GM12878 (cell line): ENCODE measurements at regions not wholly inside any gene's neighbourhood (a gene's known extent, or its start where the extent isn't known, plus 50 kb on each side); places are given as distances from the start of the nearest gene placed in this dataset.
A peak's percentile ranks its signal among the peaks of the same experiment; 100 is the strongest.

Source experiments
- ASH2L ChIP-seq: fragments of 300-600, 200-600 bp; sonication (generic); IDR thresholded peaks from 2 replicates; pipeline ENCODE4 v1.6.1; 2017; ENCODE audit warnings: low read depth, mild to moderate bottlenecking, borderline replicate concordance
- BRCA1 ChIP-seq: IDR thresholded peaks from 2 replicates; pipeline ENCODE4 v1.6.1; 2011; ENCODE audit warnings: low read depth, low read length, improper control_type of control experiment
- CEBPB ChIP-seq, 2 experiments: fragments of 150-350 bp in 1 of 2; IDR thresholded peaks; 2 replicates each; pipeline ENCODE4 v1.6.1; 2012 to 2014; ENCODE audit warnings: low read depth in 2 of 2, low read length in 2 of 2, borderline replicate concordance in 1 of 2, inconsistent platforms in 1 of 2
- CHD2 ChIP-seq: IDR thresholded peaks from 2 replicates; pipeline ENCODE4 v1.6.1; 2011; ENCODE audit warnings: low read depth, low read length, improper control_type of control experiment, borderline replicate concordance
- CHD4 ChIP-seq: fragments of 200-600 bp; sonication (generic); IDR thresholded peaks from 2 replicates; pipeline ENCODE4 v1.6.1; 2016; ENCODE audit warnings: mild to moderate bottlenecking
- ETV6 ChIP-seq, 2 experiments: fragments of 450-650 bp in 1 of 2; IDR thresholded peaks in 1 of 2; conservative IDR thresholded peaks in 1 of 2; 2 replicates each; pipeline ENCODE4 v1.6.1; 2014; ENCODE audit warnings: antibody characterized with exemption in 1 of 2, borderline replicate concordance in 1 of 2, low read depth in 1 of 2, mild to moderate bottlenecking in 1 of 2, moderate library complexity in 1 of 2
- FOXK2 ChIP-seq: fragments of 450-650 bp; IDR thresholded peaks from 2 replicates; pipeline ENCODE4 v1.6.1; 2017; ENCODE audit warnings: mild to moderate bottlenecking, moderate library complexity
- JUND ChIP-seq: IDR thresholded peaks from 2 replicates; pipeline ENCODE4 v1.6.1; 2012; ENCODE audit warnings: low read depth, mild to moderate bottlenecking, low read length, improper control_type of control experiment, moderate library complexity
- KAT2A ChIP-seq: conservative IDR thresholded peaks from 2 replicates; pipeline ENCODE4 v1.6.1; 2011; ENCODE audit warnings: low read depth, low read length; ENCODE audit not compliant: control insufficient read depth
- MYB ChIP-seq: fragments of 150-350 bp; IDR thresholded peaks from 2 replicates; pipeline ENCODE4 v1.6.1; 2014; ENCODE audit warnings: mild to moderate bottlenecking, low read depth, low read length, borderline replicate concordance
- NBN ChIP-seq: fragments of 450-650 bp; IDR thresholded peaks from 2 replicates; pipeline ENCODE4 v1.6.1; 2016
- NFYA ChIP-seq: IDR thresholded peaks from 2 replicates; pipeline ENCODE4 v1.6.1; 2011; ENCODE audit warnings: low read depth, mild to moderate bottlenecking, low read length, improper control_type of control experiment, borderline replicate concordance
- PML ChIP-seq: IDR thresholded peaks from 2 replicates; pipeline ENCODE4 v1.6.1; 2012; ENCODE audit warnings: low read length, inconsistent platforms
- SMAD1 ChIP-seq: fragments of 450-650 bp; IDR thresholded peaks from 2 replicates; pipeline ENCODE4 v1.6.1; 2018; ENCODE audit warnings: mild to moderate bottlenecking, low read depth; ENCODE audit not compliant: partially characterized antibody
- SP1 ChIP-seq: IDR thresholded peaks from one replicate; pipeline ENCODE4 v1.6.1; 2011; ENCODE audit warnings: low read depth, low read length
- SUZ12 ChIP-seq: fragments of 200-600 bp; sonication (generic); IDR thresholded peaks from one replicate; pipeline ENCODE4 v1.6.1; 2018; ENCODE audit warnings: antibody characterized with exemption, mild to moderate bottlenecking; ENCODE audit not compliant: unreplicated experiment
- ZNF24 ChIP-seq: fragments of 450-650 bp; IDR thresholded peaks from 2 replicates; pipeline ENCODE4 v1.6.1; 2017; ENCODE audit warnings: antibody characterized with exemption, mild to moderate bottlenecking
- TF ChIP-seq, protein P1 (sequence below): fragments of 450-650 bp; IDR thresholded peaks from 2 replicates; pipeline ENCODE4 v1.6.1; 2018; ENCODE audit warnings: mild to moderate bottlenecking, low read depth, moderate library complexity; ENCODE audit not compliant: partially characterized antibody
- TF ChIP-seq, protein P2 (sequence below): fragments of 450-650 bp; IDR thresholded peaks from 2 replicates; pipeline ENCODE4 v1.6.1; 2016; ENCODE audit warnings: mild to moderate bottlenecking
- TF ChIP-seq, protein P3 (sequence below): IDR thresholded peaks from 2 replicates; pipeline ENCODE4 v1.6.1; 2011; ENCODE audit warnings: low read depth, mild to moderate bottlenecking, low read length, moderate library complexity, borderline replicate concordance; ENCODE audit errors: extremely low read depth
- TF ChIP-seq, protein P4 (sequence below): fragments of 450-650 bp; formaldehyde crosslinking; IDR thresholded peaks from 2 replicates; pipeline ENCODE4 v1.4.0; 2020; ENCODE audit warnings: mild to moderate bottlenecking, moderate library complexity
- TF ChIP-seq, protein P5 (sequence below): IDR thresholded peaks from 2 replicates; pipeline ENCODE4 v1.6.1; 2012; ENCODE audit warnings: low read depth, low read length, improper control_type of control experiment

DNA sequence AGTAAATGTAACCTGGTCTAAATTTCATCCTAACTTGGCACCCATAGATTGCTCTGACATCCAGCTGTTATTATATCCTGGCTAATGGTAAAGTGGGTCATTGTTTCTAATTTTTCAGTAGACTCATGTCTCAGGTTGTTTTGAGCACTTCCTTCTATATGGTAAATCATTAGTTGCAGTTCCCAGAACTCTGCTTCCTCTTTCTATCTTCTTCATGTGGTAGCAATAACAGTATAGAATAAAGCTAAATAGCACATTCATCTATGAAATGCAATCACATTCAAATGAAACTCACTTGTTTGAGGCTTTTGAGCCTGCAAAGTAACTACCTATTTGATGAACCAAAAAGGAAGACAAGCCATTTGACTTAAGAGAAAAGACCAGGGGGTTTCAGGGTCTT is 65.1 kb upstream of the GZMB start (continued):
- TF ChIP-seq, protein P1, sequence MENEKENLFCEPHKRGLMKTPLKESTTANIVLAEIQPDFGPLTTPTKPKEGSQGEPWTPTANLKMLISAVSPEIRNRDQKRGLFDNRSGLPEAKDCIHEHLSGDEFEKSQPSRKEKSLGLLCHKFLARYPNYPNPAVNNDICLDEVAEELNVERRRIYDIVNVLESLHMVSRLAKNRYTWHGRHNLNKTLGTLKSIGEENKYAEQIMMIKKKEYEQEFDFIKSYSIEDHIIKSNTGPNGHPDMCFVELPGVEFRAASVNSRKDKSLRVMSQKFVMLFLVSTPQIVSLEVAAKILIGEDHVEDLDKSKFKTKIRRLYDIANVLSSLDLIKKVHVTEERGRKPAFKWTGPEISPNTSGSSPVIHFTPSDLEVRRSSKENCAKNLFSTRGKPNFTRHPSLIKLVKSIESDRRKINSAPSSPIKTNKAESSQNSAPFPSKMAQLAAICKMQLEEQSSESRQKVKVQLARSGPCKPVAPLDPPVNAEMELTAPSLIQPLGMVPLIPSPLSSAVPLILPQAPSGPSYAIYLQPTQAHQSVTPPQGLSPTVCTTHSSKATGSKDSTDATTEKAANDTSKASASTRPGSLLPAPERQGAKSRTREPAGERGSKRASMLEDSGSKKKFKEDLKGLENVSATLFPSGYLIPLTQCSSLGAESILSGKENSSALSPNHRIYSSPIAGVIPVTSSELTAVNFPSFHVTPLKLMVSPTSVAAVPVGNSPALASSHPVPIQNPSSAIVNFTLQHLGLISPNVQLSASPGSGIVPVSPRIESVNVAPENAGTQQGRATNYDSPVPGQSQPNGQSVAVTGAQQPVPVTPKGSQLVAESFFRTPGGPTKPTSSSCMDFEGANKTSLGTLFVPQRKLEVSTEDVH = no peak
- TF ChIP-seq CEBPB (IDR thresholded peaks at IDR 0.05; ENCODE audit: borderline replicate concordance in 1 of 2, low read depth in 2 of 2, low read length in 2 of 2) (no peak), PML (no peak), ETV6 (conservative IDR thresholded peaks at IDR 0.05 in 1 of 2, IDR thresholded peaks at IDR 0.05 in 1 of 2; ENCODE audit: borderline replicate concordance in 1 of 2, low read depth in 1 of 2) (peak in 1 of 2 experiments; percentile 17; a peak in 1 of 4 replicates), ASH2L (no peak), BRCA1 (no peak), FOXK2 (no peak), KAT2A (no peak), NFYA (no peak), NBN (no peak), SUZ12 (no peak), MYB (no peak), JUND (no peak), CHD2 (no peak), SMAD1 (no peak), CHD4 (no peak), SP1 (no peak), ZNF24 (0 out of 2 replicates have a peak, but pooled peaks have one; percentile 45)
- TF ChIP-seq, protein P2, sequence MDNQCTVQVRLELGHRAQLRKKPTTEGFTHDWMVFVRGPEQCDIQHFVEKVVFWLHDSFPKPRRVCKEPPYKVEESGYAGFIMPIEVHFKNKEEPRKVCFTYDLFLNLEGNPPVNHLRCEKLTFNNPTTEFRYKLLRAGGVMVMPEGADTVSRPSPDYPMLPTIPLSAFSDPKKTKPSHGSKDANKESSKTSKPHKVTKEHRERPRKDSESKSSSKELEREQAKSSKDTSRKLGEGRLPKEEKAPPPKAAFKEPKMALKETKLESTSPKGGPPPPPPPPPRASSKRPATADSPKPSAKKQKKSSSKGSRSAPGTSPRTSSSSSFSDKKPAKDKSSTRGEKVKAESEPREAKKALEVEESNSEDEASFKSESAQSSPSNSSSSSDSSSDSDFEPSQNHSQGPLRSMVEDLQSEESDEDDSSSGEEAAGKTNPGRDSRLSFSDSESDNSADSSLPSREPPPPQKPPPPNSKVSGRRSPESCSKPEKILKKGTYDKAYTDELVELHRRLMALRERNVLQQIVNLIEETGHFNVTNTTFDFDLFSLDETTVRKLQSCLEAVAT = no peak
- TF ChIP-seq, protein P3, sequence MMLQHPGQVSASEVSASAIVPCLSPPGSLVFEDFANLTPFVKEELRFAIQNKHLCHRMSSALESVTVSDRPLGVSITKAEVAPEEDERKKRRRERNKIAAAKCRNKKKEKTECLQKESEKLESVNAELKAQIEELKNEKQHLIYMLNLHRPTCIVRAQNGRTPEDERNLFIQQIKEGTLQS = no peak
- TF ChIP-seq, protein P4, sequence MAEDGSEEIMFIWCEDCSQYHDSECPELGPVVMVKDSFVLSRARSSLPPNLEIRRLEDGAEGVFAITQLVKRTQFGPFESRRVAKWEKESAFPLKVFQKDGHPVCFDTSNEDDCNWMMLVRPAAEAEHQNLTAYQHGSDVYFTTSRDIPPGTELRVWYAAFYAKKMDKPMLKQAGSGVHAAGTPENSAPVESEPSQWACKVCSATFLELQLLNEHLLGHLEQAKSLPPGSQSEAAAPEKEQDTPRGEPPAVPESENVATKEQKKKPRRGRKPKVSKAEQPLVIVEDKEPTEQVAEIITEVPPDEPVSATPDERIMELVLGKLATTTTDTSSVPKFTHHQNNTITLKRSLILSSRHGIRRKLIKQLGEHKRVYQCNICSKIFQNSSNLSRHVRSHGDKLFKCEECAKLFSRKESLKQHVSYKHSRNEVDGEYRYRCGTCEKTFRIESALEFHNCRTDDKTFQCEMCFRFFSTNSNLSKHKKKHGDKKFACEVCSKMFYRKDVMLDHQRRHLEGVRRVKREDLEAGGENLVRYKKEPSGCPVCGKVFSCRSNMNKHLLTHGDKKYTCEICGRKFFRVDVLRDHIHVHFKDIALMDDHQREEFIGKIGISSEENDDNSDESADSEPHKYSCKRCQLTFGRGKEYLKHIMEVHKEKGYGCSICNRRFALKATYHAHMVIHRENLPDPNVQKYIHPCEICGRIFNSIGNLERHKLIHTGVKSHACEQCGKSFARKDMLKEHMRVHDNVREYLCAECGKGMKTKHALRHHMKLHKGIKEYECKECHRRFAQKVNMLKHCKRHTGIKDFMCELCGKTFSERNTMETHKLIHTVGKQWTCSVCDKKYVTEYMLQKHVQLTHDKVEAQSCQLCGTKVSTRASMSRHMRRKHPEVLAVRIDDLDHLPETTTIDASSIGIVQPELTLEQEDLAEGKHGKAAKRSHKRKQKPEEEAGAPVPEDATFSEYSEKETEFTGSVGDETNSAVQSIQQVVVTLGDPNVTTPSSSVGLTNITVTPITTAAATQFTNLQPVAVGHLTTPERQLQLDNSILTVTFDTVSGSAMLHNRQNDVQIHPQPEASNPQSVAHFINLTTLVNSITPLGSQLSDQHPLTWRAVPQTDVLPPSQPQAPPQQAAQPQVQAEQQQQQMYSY (CRISPR knock-in tag) = no peak
- TF ChIP-seq, protein P5, sequence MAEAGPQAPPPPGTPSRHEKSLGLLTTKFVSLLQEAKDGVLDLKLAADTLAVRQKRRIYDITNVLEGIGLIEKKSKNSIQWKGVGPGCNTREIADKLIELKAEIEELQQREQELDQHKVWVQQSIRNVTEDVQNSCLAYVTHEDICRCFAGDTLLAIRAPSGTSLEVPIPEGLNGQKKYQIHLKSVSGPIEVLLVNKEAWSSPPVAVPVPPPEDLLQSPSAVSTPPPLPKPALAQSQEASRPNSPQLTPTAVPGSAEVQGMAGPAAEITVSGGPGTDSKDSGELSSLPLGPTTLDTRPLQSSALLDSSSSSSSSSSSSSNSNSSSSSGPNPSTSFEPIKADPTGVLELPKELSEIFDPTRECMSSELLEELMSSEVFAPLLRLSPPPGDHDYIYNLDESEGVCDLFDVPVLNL = no peak
